ENCODE measurements at regions not wholly inside any gene's neighbourhood (a gene's known extent, or its start where the extent isn't known, plus 50 kb on each side); places are given as distances from the start of the nearest gene placed in this dataset.

- no peaks in the 10 kb centered on the region for H3K9me3 ChIP-seq (ENCODE audit: insufficient read depth, low read length, severe bottlenecking)
- ATAC-seq (ENCODE audit: insufficient read depth, low read depth) (no peak), DNase-seq (no peak)
- no peak overlapping the region for H3K4me2 ChIP-seq (ENCODE audit: insufficient read depth, low read length)
- H3K27ac ChIP-seq (ENCODE audit: low read length): no peak overlapping the region
- H3K79me2 ChIP-seq (ENCODE audit: insufficient read depth, low read length): no peaks in the 10 kb centered on the region
- H4K20me1 ChIP-seq (ENCODE audit: insufficient read depth, low read length): no peaks in the 10 kb centered on the region
- H3K4me3 ChIP-seq (ENCODE audit: low read depth in 1 of 2, low read length in 2 of 2): no peak overlapping the region
- H2AFZ ChIP-seq (ENCODE audit: low read depth, low read length): no peak overlapping the region
- no peak overlapping the region for H3K9ac ChIP-seq (ENCODE audit: low read depth, low read length)
- no peaks in the 10 kb centered on the region for H3K4me1 ChIP-seq (ENCODE audit: insufficient read depth, low read length)
- no peak for TF ChIP-seq CTCF (IDR thresholded peaks at IDR 0.05; ENCODE audit: borderline replicate concordance, extremely low read depth, low read length, poor library complexity, severe bottlenecking)
- TF ChIP-seq EZH2 (IDR thresholded peaks at IDR 0.05; ENCODE audit: borderline replicate concordance, low read depth, low read length, severe bottlenecking): no peak
- no peaks in the 10 kb centered on the region for H3K27me3 ChIP-seq (ENCODE audit: insufficient read depth, low read length, poor library complexity)
- no peaks in the 10 kb centered on the region for H3K36me3 ChIP-seq (ENCODE audit: insufficient read depth, low read length)
These were observed 392.5 kb upstream of the CADM2 start for GRCh38 chr3:84566256-84566655.

GRCh38 chr3:84567796-84568195 is 391.0 kb upstream of the CADM2 start:
- no peak overlapping the region for H3K9ac ChIP-seq (ENCODE audit: low read depth, low read length)
- H3K9me3 ChIP-seq (ENCODE audit: insufficient read depth, low read length, severe bottlenecking): no peaks in the 10 kb centered on the region
- TF ChIP-seq CTCF (IDR thresholded peaks at IDR 0.05; ENCODE audit: borderline replicate concordance, extremely low read depth, low read length, poor library complexity, severe bottlenecking) (no peak), EZH2 (IDR thresholded peaks at IDR 0.05; ENCODE audit: borderline replicate concordance, low read depth, low read length, severe bottlenecking) (no peak)
- H3K79me2 ChIP-seq (ENCODE audit: insufficient read depth, low read length): no peaks in the 10 kb centered on the region
- no peak overlapping the region for H2AFZ ChIP-seq (ENCODE audit: low read depth, low read length)
- no peaks in the 10 kb centered on the region for H4K20me1 ChIP-seq (ENCODE audit: insufficient read depth, low read length)
- H3K27ac ChIP-seq (ENCODE audit: low read length): no peak overlapping the region
- no peaks in the 10 kb centered on the region for H3K4me1 ChIP-seq (ENCODE audit: insufficient read depth, low read length)
- H3K36me3 ChIP-seq (ENCODE audit: insufficient read depth, low read length): no peaks in the 10 kb centered on the region
- ATAC-seq (ENCODE audit: insufficient read depth, low read depth) (no peak), DNase-seq (no peak)
- H3K4me3 ChIP-seq (ENCODE audit: low read depth in 1 of 2, low read length in 2 of 2): no peak overlapping the region
- no peak overlapping the region for H3K4me2 ChIP-seq (ENCODE audit: insufficient read depth, low read length)
- no peaks in the 10 kb centered on the region for H3K27me3 ChIP-seq (ENCODE audit: insufficient read depth, low read length, poor library complexity)

GRCh38 chr3:84573962-84574361 is 384.8 kb upstream of the CADM2 start:
- Histone ChIP-seq H3K9me3 (ENCODE audit: insufficient read depth, low read length, severe bottlenecking) (no peaks in the 10 kb centered on the region), H3K4me3 (ENCODE audit: low read depth in 1 of 2, low read length in 2 of 2) (no peak overlapping the region), H3K36me3 (ENCODE audit: insufficient read depth, low read length) (no peaks in the 10 kb centered on the region), H3K9ac (ENCODE audit: low read depth, low read length) (no peak overlapping the region), H3K4me1 (ENCODE audit: insufficient read depth, low read length) (no peaks in the 10 kb centered on the region), H3K4me2 (ENCODE audit: insufficient read depth, low read length) (no peak overlapping the region), H2AFZ (ENCODE audit: low read depth, low read length) (no peak overlapping the region), H3K27ac (ENCODE audit: low read length) (no peak overlapping the region), H4K20me1 (ENCODE audit: insufficient read depth, low read length) (no peaks in the 10 kb centered on the region), H3K27me3 (ENCODE audit: insufficient read depth, low read length, poor library complexity) (no peaks in the 10 kb centered on the region), H3K79me2 (ENCODE audit: insufficient read depth, low read length) (no peaks in the 10 kb centered on the region)
- no peak for ATAC-seq (ENCODE audit: insufficient read depth, low read depth)
- DNase-seq: no peak
- TF ChIP-seq CTCF (IDR thresholded peaks at IDR 0.05; ENCODE audit: borderline replicate concordance, extremely low read depth, low read length, poor library complexity, severe bottlenecking) (no peak), EZH2 (IDR thresholded peaks at IDR 0.05; ENCODE audit: borderline replicate concordance, low read depth, low read length, severe bottlenecking) (no peak)

- TF ChIP-seq CTCF (IDR thresholded peaks at IDR 0.05; ENCODE audit: borderline replicate concordance, extremely low read depth, low read length, poor library complexity, severe bottlenecking) (no peak), EZH2 (IDR thresholded peaks at IDR 0.05; ENCODE audit: borderline replicate concordance, low read depth, low read length, severe bottlenecking) (no peak)
- H3K79me2 ChIP-seq (ENCODE audit: insufficient read depth, low read length): no peaks in the 10 kb centered on the region
- H3K27ac ChIP-seq (ENCODE audit: low read length): no peak overlapping the region
- H3K4me1 ChIP-seq (ENCODE audit: insufficient read depth, low read length): no peaks in the 10 kb centered on the region
- H3K9me3 ChIP-seq (ENCODE audit: insufficient read depth, low read length, severe bottlenecking): no peaks in the 10 kb centered on the region
- ATAC-seq (ENCODE audit: insufficient read depth, low read depth): no peak
- H4K20me1 ChIP-seq (ENCODE audit: insufficient read depth, low read length): no peaks in the 10 kb centered on the region
- no peaks in the 10 kb centered on the region for H3K36me3 ChIP-seq (ENCODE audit: insufficient read depth, low read length)
- DNase-seq: no peak
- no peak overlapping the region for H3K4me3 ChIP-seq (ENCODE audit: low read depth in 1 of 2, low read length in 2 of 2)
- no peak overlapping the region for H2AFZ ChIP-seq (ENCODE audit: low read depth, low read length)
- H3K9ac ChIP-seq (ENCODE audit: low read depth, low read length): no peak overlapping the region
- H3K4me2 ChIP-seq (ENCODE audit: insufficient read depth, low read length): no peak overlapping the region
- H3K27me3 ChIP-seq (ENCODE audit: insufficient read depth, low read length, poor library complexity): no peaks in the 10 kb centered on the region
These were observed 372.4 kb upstream of the CADM2 start for GRCh38 chr3:84586427-84586826.
